Thyroid gland (tissue), 4 donors: ENCODE measurements at regions not wholly inside any gene's neighbourhood (a gene's known extent, or its start where the extent isn't known, plus 50 kb on each side); places are given as distances from the start of the nearest gene placed in this dataset.

Experiments used
- POLR2A ChIP-seq, 2 donors: fragments of 450-650 bp; IDR thresholded peaks; one replicate each; pipeline ENCODE4 v1.6.1; 2017; ENCODE audit warnings: antibody characterized with exemption in 2 of 2, mild to moderate bottlenecking in 2 of 2, moderate library complexity in 1 of 2
- TF ChIP-seq, protein P1 (sequence below), 6 experiments: fragments of 200-600 bp in 3 of 6; fragments of 450-650 bp in 3 of 6; sonication (generic) in 3 of 6; IDR thresholded peaks; one replicate each; pipeline ENCODE4 v1.5.1; 2016 to 2019; ENCODE audit warnings: antibody characterized with exemption in 6 of 6, mild to moderate bottlenecking in 2 of 6, inconsistent platforms in 1 of 6, moderate library complexity in 1 of 6

DNA sequence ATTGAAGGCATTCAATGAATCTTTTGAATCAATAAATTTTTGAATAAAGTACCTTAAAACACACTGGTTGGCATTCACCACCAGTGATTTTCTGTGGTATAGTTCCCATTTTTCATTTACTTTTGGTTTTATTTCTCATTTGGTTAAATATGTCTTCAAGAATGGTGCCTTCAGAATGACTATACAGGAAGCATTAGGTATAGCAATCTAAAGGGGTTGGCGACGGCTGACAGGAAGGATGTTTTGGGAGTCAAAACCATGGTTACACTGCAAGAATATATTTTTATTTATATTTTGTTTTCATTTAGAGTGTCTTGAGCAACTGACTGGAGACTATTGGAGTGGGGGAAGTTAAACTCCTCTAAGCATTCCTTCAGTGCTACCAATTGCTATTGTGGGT lies 235.7 kb downstream of the HTR1A start:
- TF ChIP-seq, protein P1, sequence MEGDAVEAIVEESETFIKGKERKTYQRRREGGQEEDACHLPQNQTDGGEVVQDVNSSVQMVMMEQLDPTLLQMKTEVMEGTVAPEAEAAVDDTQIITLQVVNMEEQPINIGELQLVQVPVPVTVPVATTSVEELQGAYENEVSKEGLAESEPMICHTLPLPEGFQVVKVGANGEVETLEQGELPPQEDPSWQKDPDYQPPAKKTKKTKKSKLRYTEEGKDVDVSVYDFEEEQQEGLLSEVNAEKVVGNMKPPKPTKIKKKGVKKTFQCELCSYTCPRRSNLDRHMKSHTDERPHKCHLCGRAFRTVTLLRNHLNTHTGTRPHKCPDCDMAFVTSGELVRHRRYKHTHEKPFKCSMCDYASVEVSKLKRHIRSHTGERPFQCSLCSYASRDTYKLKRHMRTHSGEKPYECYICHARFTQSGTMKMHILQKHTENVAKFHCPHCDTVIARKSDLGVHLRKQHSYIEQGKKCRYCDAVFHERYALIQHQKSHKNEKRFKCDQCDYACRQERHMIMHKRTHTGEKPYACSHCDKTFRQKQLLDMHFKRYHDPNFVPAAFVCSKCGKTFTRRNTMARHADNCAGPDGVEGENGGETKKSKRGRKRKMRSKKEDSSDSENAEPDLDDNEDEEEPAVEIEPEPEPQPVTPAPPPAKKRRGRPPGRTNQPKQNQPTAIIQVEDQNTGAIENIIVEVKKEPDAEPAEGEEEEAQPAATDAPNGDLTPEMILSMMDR (IDR thresholded peaks at IDR 0.05) = no peak
- no peak for TF ChIP-seq POLR2A (IDR thresholded peaks at IDR 0.05)
